ENCODE measurements at regions not wholly inside any gene's neighbourhood (a gene's known extent, or its start where the extent isn't known, plus 50 kb on each side); places are given as distances from the start of the nearest gene placed in this dataset.

GRCh38 chr19:34033880-34034279, 138.4 kb upstream of the LSM14A start:
- no peak for TF ChIP-seq CTCF (IDR thresholded peaks at IDR 0.05; ENCODE audit: low read depth, low read length, poor library complexity, severe bottlenecking)
- no peak for TF ChIP-seq EZH2phosphoT487 (IDR thresholded peaks at IDR 0.05; ENCODE audit: borderline replicate concordance, low read length)
